A549 (cell line): ENCODE measurements at regions not wholly inside any gene's neighbourhood (a gene's known extent, or its start where the extent isn't known, plus 50 kb on each side); places are given as distances from the start of the nearest gene placed in this dataset.

Experiments
- CHD2 ChIP-seq: fragments of 150-350 bp; IDR thresholded peaks from 2 replicates; pipeline ENCODE4 v1.6.1; 2014; ENCODE audit warnings: low read length; ENCODE audit not compliant: partially characterized antibody
- CHD4 ChIP-seq: fragments of 200-600 bp; sonication (generic); IDR thresholded peaks from 2 replicates; pipeline ENCODE4 v1.6.1; 2016; ENCODE audit warnings: antibody characterized with exemption, mild to moderate bottlenecking, borderline replicate concordance
- JUNB ChIP-seq: fragments of >200 bp; sonication (Bioruptor Twin); formaldehyde crosslinking; IDR thresholded peaks from 2 replicates; pipeline ENCODE4 v1.6.1; 2016
- MAFK ChIP-seq: fragments of 450-650 bp; IDR thresholded peaks from 2 replicates; pipeline ENCODE4 v1.6.1; 2014; ENCODE audit not compliant: partially characterized antibody
- MAZ ChIP-seq: fragments of 150-350 bp; IDR thresholded peaks from 2 replicates; pipeline ENCODE4 v1.6.1; 2014; ENCODE audit warnings: antibody characterized with exemption, low read depth, low read length, borderline replicate concordance
- PHF8 ChIP-seq: fragments of 200-600 bp; sonication (generic); IDR thresholded peaks from 2 replicates; pipeline ENCODE4 v1.6.1; 2016; ENCODE audit warnings: low read depth, mild to moderate bottlenecking, antibody characterized with exemption, moderate library complexity, borderline replicate concordance
- POLR2A ChIP-seq: IDR thresholded peaks from 2 replicates; pipeline ENCODE4 v1.6.1; 2012; ENCODE audit warnings: mild to moderate bottlenecking, low read length
- RAD21 ChIP-seq, 2 experiments: fragments of >200 bp in 1 of 2; sonication (Bioruptor Twin) in 1 of 2; formaldehyde crosslinking in 1 of 2; IDR thresholded peaks in 1 of 2; conservative IDR thresholded peaks in 1 of 2; 2 replicates in 1 of 2; 3 replicates in 1 of 2; pipeline ENCODE4 v1.6.1; 2012 to 2018; ENCODE audit warnings: inconsistent platforms in 1 of 2
- RFX5 ChIP-seq: fragments of 450-650 bp; IDR thresholded peaks from 2 replicates; pipeline ENCODE4 v1.7.1; 2014; ENCODE audit warnings: antibody characterized with exemption, mild to moderate bottlenecking, moderate library complexity
- TF ChIP-seq, protein P1 (sequence below): fragments of >200 bp; sonication (Bioruptor Twin); formaldehyde crosslinking; IDR thresholded peaks from 3 replicates; pipeline ENCODE4 v1.5.1; 2016
- TF ChIP-seq, protein P2 (sequence below): IDR thresholded peaks from 2 replicates; pipeline ENCODE4 v1.6.1; 2012
- TF ChIP-seq, protein P3 (sequence below): fragments of 150-350 bp; IDR thresholded peaks from 2 replicates; pipeline ENCODE4 v1.6.1; 2014; ENCODE audit warnings: low read depth, mild to moderate bottlenecking, low read length
- TF ChIP-seq, protein P4 (sequence below): fragments of 200-600 bp; sonication (generic); IDR thresholded peaks from 2 replicates; pipeline ENCODE4 v1.6.1; 2016; ENCODE audit warnings: antibody characterized with exemption, mild to moderate bottlenecking, moderate library complexity

DNA sequence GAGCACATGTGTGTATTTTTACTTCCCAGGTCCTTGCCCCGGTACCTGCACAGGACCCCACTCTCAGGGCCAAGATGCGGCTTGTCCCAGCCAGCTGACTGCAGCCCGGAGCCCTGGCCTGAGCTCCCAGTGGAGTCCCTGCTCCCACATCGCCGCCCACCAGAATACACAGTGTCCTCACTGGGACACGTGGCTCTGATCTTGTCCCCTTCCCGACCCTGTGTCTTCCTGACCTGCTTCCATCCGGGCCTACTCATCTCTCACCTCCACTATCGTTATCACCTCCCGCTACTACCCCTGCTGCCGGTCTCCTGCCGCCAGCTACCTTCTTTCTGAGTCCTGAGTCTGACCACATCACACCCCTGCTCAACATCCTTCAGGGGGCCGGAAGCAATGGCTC lies 146.3 kb upstream of the CHST15 start:
- TF ChIP-seq CHD2 (no peak), PHF8 (no peak), MAZ (no peak), JUNB (no peak), RAD21 (conservative IDR thresholded peaks at IDR 0.05 in 1 of 2, IDR thresholded peaks at IDR 0.05 in 1 of 2) (no peak), POLR2A (no peak), RFX5 (no peak), CHD4 (no peak), MAFK (no peak)
- TF ChIP-seq, protein P1, sequence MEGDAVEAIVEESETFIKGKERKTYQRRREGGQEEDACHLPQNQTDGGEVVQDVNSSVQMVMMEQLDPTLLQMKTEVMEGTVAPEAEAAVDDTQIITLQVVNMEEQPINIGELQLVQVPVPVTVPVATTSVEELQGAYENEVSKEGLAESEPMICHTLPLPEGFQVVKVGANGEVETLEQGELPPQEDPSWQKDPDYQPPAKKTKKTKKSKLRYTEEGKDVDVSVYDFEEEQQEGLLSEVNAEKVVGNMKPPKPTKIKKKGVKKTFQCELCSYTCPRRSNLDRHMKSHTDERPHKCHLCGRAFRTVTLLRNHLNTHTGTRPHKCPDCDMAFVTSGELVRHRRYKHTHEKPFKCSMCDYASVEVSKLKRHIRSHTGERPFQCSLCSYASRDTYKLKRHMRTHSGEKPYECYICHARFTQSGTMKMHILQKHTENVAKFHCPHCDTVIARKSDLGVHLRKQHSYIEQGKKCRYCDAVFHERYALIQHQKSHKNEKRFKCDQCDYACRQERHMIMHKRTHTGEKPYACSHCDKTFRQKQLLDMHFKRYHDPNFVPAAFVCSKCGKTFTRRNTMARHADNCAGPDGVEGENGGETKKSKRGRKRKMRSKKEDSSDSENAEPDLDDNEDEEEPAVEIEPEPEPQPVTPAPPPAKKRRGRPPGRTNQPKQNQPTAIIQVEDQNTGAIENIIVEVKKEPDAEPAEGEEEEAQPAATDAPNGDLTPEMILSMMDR, result no peak
- TF ChIP-seq, protein P2, sequence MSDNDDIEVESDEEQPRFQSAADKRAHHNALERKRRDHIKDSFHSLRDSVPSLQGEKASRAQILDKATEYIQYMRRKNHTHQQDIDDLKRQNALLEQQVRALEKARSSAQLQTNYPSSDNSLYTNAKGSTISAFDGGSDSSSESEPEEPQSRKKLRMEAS, result no peak
- TF ChIP-seq, protein P3, sequence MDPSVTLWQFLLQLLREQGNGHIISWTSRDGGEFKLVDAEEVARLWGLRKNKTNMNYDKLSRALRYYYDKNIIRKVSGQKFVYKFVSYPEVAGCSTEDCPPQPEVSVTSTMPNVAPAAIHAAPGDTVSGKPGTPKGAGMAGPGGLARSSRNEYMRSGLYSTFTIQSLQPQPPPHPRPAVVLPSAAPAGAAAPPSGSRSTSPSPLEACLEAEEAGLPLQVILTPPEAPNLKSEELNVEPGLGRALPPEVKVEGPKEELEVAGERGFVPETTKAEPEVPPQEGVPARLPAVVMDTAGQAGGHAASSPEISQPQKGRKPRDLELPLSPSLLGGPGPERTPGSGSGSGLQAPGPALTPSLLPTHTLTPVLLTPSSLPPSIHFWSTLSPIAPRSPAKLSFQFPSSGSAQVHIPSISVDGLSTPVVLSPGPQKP, result no peak
- TF ChIP-seq, protein P4, sequence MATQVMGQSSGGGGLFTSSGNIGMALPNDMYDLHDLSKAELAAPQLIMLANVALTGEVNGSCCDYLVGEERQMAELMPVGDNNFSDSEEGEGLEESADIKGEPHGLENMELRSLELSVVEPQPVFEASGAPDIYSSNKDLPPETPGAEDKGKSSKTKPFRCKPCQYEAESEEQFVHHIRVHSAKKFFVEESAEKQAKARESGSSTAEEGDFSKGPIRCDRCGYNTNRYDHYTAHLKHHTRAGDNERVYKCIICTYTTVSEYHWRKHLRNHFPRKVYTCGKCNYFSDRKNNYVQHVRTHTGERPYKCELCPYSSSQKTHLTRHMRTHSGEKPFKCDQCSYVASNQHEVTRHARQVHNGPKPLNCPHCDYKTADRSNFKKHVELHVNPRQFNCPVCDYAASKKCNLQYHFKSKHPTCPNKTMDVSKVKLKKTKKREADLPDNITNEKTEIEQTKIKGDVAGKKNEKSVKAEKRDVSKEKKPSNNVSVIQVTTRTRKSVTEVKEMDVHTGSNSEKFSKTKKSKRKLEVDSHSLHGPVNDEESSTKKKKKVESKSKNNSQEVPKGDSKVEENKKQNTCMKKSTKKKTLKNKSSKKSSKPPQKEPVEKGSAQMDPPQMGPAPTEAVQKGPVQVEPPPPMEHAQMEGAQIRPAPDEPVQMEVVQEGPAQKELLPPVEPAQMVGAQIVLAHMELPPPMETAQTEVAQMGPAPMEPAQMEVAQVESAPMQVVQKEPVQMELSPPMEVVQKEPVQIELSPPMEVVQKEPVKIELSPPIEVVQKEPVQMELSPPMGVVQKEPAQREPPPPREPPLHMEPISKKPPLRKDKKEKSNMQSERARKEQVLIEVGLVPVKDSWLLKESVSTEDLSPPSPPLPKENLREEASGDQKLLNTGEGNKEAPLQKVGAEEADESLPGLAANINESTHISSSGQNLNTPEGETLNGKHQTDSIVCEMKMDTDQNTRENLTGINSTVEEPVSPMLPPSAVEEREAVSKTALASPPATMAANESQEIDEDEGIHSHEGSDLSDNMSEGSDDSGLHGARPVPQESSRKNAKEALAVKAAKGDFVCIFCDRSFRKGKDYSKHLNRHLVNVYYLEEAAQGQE, result no peak
